NCI-H748 (cell line): ENCODE measurements at regions not wholly inside any gene's neighbourhood (a gene's known extent, or its start where the extent isn't known, plus 50 kb on each side); places are given as distances from the start of the nearest gene placed in this dataset.

Experiments
- DNase-seq: peaks from one replicate; lab custom pipeline; 2025; ENCODE audit not compliant: unreplicated experiment; lab: John Stamatoyannopoulos, UW

DNA sequence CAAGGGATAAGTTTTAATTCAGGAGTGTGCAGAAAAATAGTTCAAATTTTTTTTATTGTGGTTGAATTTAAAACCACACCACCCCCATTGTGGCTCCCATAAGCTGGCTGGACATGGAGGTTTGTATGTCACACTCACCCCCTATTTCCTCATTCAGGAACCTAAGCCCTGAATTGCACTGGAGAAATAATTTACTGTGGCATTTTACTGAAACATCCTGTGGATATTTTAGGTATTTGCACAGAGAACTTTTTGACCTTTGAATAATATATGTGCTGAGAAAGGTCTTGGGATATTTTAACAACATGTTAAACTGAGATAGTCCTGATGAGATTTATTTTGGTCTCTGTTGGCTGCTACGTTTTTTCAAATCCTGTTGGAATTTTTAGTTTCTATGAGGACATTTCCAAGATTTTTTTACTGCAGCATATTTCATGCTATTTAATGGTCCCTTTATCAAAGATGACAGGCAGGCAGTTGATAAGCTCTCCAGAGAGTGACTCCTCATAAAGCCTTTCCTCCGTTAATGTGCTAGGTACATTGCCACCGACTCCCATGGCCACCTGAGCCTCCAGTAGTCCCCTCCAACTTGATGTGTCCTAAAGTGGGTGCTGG, 51.2 kb upstream of the PALM2AKAP2 start:
- no peak for DNase-seq

DNA sequence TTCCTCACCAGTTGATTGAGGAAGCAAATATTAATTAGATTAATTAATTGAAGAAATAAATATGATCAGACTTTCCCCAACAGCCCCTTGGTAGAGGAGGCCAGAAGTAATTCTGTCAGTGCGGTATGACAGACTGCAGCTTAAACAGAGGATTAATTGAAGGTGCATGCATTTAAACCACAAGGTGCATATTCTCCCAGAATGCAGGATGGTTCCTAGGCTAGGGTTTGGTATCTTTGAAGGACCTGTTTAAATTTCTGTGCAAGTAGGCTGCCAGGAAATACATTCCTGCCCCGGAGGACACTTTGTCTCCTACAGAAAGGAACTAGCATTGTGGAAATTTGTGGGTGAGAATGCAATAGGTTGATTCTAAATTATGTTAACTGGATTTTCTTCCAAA, 50.5 kb upstream of the PALM2AKAP2 start:
- no peak for DNase-seq
